Inferior parietal cortex (tissue), 1 donor: ENCODE measurements at regions not wholly inside any gene's neighbourhood (a gene's known extent, or its start where the extent isn't known, plus 50 kb on each side); places are given as distances from the start of the nearest gene placed in this dataset.

Experiments
- DNase-seq: peaks from one replicate; pipeline ENCODE4 v3.0.0-alpha.2; 2016; ENCODE audit errors: extremely low spot score

DNA sequence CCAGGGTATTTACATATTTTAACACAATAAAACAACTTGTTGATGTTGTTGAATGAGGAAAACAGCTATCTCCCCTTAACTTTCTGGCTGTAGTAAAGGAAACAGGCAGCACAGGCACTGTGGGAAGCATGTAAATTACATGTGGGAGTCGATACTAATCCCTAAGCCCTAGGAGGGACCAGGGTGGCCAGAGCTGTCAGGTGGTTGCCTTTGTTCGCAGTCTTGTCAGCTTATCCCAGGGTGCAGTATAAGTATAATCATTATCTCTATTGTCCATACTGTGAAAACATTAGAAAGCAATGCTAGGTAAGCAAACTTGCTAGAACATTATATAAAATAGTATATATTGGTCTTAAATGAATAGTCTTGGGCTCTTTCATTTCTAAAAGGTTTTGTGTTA lies 125.6 kb upstream of the RPS23 start:
- DNase-seq = no peak

DNA sequence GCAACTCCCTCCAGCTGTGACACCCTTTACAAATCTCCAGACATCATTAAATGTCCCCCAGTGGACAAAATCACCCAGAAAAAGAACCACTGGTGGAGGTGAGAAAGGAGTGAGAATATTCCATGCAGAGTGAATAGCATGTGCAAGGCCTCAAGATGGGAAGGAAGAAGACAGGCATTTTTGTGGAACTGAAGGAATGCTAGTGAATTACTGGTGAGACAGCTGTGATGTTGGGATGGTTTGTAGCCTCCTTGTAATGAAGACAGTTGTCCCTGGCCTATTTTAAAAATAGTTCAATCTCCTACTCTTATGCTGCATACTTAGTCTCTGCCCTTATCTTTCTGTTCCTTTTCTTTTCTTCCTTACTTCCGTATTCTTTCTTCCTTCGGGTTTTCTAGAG lies 124.9 kb upstream of the RPS23 start:
- no peak for DNase-seq

DNA sequence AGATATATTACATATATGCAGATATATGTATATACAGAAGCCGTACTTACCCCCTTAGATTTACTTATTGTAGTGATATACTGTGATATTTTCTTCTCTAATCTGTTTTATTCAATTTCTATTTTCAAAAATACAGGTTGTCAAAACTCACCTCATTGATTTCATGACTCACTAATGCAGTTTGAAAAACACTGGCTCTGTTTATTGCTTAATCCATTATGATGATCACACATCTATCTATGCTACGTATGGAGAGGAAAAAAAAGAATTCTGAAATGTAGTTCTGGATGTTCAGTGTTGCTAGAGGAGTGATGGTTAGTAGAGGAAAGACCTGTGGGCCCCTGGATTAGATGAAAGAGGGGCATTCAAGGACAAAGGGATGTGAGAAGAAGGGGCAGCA lies 121.0 kb upstream of the RPS23 start:
- no peak for DNase-seq

DNA sequence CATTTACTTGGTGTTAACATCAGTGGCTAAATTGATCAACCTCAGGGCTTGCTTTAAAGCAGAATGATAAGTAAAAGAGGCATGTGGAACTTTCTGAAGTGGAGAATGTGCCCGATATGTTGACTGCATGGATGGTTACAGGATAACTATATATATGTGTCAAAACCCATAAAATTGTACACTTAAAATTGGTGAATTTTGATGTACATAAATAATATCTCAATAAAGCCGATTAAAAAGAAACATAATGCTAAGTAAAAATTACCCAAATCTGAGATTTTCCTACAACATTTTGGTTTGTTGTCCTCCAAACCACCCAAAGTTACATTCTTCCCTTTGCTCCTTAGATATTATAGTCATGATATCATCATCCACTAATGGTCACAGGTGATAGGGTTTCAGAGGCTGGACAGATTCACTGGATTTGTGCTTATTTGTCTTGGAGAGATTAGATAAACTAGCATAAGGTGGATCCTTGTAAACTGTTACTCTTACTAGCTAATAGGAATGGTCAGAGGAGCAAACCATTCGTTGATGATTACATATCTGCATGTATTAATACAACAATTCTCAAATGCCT lies 119.7 kb upstream of the RPS23 start:
- DNase-seq = no peak

DNA sequence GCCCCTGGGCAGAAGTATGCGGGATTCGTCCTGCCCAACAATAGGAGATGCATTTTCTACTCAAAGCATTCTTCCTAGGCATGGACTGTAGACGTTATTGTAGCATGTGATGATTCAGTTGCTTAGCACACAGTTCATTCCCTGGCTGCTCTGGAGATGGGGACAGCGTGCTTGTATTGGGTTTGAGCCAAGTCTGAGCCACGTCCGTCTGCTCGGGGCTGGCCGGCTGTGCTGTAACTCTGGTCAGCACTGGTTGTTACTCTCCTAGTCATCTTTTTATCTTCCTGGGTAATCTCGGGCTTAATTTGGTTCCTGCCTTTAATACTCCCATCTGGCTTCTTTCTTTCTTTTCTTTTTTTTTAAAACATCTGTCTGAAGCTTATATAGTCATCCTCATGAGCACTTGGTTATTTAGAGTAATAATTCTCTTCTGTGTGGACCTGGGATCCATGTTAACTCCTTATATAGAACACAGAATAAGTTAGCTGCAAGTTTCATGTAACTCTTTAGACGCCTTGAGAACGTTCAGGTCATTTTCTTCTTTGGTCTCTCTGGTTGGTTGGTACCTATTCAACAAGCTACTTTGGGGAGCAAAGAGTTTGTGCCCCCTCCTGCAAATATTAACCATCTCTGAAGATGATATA lies 118.8 kb upstream of the RPS23 start:
- peak; percentile 39 for DNase-seq

DNA sequence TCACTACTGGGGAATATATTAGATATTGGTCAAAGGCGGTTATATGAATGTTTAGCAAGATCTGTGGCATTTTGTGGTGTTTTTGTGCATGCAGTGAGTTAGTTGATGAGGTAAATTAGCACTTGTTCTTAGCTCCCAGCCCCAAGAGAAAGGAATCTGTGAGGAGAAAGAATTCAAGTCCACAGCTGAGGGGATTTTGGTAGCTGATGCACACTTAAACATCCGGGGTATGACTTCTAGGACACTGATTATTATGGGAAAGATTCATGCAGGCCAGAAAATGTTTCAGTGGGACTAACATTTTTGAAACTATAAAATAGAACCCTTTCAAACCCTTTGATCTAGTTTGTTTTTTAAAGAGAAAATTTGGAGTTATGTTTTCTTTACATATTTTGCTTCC lies 118.2 kb upstream of the RPS23 start:
- DNase-seq = no peak

DNA sequence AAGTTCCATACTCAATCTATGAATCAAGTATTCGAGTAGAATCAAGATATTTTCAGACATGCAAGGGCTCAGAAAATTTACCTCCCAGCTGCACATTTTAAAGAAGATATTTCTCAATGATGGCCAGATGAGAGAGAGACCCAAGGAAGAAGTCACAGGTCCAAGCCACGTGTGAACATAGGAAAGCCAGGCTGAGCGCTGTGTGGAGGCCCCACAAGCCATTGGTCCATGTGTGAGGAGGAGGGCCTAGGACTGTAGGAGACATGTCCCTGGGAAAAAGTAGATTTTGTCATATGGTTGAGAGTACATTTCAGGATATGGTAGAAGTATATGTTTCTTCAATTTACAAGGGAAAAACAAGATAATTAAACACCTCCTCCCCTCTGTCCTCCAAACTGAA lies 115.8 kb upstream of the RPS23 start:
- no peak for DNase-seq

DNA sequence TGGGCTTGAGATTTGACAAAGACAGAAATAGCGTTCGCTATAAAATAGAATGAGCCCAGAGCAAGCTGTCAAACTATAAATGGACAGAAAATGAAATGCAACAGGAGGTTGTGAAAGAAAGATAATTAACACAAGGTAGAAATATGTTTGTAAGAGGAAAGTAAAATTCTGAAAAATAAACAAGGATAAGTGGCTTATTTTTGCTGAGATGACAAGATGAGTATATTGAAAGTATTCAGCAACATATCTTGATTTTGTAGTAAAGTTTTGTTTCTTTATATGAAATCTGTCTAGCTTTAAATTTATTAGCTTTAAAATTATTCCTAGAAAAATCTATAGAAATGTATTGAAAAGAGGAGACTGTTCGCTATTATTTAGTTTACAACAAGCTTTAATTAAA lies 111.9 kb upstream of the RPS23 start:
- no peak for DNase-seq

DNA sequence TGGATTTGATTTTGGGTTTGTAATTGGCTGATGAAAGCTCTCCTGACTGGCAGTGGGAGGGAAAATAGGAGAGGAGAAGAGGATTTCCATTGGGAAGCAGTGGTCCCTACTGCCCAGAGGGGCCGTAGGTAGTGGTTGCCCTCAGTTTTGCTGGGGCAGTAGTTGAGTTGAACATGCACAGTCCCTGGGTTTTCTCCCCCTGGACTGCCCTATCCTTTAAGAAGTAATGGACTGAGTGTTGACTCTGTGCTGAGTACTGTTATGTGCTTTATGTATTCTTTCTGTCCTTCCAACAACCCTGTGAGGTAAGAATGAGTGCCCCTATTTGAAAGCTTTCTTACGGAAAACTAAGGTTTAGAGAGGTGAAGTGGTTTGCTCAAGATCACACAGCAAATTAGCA lies 111.2 kb upstream of the RPS23 start:
- no peak for DNase-seq

DNA sequence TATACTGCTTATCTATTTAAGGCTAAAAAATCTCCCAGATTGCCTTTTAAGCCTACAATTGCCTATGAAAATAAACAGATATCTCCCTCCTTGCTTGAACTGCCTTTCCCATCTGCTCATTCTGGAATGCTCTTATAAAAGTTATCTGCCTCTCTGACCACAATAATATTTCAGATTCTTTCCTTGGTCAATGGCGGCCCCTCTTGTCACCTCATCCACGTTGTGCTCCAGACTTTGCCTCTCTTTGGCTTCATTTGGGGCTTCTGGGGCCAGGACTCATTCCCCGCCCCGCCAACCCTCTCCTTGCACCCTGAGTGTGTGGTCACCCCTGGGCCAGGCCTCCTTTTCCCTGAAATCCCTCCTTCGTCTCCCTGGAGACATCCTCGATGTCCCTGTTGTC lies 110.0 kb upstream of the RPS23 start:
- DNase-seq = no peak

DNA sequence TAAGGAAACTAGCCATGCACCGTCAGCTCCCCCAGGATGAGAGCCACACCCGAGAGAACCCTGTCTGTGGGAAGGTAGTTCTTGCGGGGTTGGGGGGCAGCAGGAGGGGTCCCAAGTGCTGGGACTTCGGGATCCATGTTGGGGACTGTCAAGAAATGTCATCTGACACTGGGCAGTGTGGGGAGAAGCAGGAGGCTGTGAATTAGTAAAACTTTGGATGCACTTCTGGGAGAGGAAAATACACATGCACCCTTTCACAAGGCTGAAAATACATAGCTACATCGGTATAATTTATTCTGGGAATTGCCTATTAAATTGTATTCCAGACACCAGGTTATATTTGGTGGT lies 109.6 kb upstream of the RPS23 start:
- DNase-seq = no peak

DNA sequence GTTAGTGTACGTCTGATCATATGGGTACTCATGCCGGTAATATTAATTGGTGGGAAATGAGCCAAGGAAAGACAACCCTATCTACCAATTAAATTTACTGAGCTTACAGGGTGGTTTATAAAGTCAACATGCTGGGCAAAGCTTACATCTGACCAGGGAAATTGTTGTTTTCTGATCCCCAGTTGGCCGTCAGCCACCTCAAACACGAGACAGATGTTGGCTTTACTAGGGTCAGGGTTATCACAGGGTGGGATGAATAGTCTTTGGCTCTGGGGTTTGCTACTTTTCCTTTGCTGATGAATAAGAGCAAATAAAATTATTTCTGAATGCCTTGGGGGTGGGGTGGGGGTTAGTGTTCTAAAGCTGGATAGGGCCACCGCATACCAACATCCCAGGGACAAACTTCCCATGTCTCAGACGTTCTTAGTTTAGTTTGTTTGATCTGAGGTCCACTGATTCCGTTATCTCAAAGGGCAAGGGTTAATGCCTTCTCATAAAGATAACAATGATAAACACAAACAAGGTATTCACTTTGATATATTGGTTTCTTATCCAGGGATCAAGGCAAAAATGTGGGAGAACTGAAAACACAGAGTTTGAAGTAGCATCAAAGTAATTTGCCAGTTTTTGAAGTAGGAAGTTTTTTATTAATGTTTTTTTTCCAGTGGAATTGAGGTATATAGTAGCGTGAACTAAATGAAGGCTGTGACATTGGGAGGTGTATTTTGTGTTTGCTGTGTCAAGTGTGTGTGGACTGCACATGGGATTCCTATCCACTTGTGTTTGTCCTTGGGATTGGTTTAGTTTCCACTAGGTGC lies 109.1 kb upstream of the RPS23 start:
- DNase-seq = no peak

DNA sequence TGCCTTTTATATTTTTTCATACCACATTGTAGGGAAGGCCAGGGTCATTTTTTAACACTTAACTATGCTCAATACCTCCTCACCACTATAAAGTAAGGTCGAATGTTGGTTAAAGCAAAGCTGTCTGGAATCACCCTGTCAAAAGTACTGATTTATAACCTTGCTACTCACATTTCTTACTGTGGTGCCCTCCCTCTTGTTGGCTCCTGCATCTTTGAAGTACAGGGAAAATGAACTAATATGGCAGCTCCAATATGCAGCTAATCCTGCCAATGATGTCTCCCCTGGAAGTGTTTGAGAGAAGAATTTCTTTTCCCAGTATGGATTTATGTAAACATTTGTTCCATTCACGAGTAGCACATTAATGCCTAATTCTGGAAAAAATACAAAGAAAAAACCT lies 108.4 kb upstream of the RPS23 start:
- no peak for DNase-seq

DNA sequence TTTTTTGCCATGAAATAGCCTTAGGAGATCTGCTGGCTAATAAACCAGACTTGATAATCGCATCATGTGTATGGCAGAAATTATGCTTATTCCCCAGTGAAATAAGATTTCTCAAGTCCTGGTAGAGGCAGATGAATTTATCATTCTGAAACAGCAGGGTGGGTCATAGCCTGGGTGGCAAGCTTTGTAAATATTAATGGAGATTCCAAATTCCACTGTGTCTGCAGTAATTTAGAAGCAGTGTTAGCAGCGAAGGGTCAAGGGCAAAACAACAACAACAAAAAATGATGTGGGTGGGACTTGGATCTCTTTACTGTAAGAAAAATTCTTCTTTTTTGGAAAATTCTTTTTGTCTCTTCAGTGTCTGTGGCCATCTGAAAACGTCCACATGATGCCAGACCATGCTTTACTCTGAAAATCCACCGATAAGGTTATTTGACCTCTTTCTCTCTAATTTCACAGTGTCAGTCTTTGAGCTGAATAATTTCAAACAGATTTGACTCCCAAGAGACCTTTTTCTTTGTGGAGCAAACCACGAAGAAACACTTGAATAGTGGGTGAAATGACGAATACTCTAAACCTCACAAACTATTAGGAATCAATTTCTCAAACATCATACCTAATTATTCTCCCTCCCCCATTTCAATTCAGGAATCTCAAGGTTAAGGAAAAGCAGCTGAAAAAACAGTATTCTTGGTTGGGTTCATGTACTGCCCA lies 106.0 kb upstream of the RPS23 start:
- DNase-seq = no peak

DNA sequence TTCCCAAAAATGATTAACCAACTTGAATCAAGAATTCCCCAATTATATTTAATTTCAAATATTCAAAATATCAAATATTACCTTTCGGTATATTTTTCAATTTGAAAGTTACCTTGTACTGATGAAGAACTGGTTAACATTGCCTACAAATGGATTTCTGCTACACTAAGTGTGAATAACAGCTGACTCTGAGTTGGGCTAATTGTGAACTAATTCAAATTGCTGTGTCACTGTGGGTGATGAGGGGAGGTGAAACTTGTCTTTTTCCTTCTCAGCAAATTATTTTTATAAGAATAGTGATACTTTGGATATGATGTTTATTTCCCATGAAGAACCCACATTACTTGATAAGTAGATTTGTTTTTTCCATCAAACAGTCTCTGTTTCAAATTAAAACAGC lies 103.4 kb upstream of the RPS23 start:
- no peak for DNase-seq

DNA sequence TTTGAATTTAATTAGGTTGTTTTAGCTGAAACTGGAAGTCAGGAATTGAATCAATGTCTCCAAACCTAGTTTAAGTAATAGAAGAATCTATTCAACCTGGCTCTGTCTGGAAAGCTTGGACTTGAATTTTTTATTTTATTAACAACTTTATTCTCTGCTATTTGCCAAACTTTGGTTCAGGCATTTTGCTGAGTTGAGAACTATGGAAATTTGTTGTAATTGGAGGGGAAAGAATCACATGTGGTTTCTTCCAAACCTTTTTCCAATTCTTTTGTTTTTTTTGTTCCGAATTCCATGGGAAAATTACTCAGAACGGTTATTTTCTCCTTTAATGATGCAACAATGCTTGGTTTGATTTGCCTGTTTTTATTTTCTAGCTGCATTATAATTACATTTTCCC lies 98.2 kb upstream of the RPS23 start:
- no peak for DNase-seq

DNA sequence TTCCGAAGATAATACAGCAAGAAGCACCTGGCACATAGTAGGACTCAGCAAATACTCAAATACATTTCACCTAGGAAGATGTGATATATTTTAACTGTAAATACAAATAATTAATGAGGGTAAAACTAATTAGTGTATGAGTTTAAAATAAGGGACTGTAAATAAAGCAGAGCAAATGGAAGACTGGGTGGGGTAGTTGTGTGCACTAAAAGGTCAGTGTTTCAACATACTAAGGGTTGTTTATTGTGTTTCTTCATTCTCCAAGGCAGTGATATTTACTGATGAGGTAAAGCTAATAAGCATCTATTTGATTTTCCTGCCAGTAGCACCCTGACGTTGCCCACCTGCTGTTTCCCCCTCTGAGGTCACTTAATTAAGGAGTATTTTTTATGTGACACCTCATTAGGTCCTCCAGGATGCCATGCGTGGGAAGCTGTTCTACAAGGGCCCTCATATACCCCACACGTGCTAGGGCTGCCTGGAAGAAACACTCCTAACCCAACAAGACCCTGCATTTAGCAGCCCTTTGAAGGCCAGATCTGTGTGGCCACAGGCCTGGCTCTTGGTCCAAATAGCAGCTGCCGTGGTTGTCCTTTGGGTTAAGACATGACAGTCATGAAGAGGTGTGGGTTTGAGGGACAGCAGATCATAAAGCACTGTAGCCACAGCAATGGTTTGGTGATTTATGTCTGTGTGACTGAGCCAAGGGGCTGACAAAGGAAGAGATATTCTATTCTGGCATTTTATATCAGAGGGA lies 97.5 kb upstream of the RPS23 start:
- no peak for DNase-seq

DNA sequence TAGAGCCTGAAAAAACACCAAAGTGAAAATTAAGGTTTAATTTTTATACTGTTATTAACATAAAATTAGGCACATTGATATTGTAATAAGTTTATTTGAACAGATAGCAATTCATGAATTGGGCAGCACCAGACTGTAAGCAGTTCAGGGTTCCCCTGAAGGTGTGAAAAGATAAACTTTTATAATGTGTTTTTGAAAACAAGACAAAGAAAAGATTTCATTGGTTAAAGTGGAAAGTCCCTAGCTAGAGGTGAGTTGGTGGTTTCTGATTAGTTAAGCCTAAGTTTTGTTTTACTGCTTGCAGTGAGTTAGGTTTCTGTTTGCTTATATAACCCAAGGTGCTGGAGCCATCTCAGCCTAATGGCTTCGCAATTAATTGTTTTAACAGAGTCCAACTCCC lies 96.5 kb upstream of the RPS23 start:
- DNase-seq = no peak

DNA sequence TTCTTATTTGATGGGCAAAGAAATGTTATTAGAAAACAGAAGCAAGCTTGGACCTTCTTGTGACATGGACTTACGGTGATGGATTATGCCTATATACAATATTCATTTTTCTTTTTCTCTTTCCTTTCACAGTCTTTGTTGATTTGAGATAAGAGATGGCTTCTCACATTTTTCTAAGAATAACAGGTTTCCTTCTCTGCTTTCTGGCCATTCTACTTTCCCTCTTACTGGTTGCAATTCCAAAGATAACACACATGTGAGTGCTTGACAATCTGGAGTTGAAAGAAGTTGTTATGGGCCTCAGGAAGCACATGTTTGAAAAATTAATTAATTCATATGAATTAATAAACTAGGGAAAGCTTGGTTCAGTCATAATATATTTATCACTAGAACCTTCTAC lies 89.8 kb upstream of the RPS23 start:
- DNase-seq = no peak

DNA sequence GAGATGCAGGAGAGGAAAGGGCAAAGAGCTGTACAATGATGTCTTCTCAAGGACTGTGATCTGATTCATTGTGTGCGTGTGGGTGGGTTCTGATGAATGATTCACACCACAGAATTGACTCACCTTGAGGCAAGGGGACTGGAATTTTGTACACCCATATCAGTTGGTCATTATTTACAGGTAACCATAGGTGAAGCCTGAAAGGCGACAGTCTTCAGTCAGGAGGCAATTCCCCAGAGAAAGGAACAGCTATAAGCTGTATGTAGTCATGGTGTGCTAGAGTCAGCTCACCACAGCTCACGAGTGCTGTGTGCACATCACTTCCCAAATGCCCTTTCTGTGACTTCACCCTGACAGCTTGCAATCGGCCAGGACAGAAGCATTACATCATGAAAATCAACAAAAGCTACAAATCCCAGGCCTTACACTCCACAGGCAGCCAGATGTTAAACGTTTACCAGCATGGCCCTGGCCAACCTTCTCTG lies 87.6 kb upstream of the RPS23 start:
- DNase-seq = no peak

DNA sequence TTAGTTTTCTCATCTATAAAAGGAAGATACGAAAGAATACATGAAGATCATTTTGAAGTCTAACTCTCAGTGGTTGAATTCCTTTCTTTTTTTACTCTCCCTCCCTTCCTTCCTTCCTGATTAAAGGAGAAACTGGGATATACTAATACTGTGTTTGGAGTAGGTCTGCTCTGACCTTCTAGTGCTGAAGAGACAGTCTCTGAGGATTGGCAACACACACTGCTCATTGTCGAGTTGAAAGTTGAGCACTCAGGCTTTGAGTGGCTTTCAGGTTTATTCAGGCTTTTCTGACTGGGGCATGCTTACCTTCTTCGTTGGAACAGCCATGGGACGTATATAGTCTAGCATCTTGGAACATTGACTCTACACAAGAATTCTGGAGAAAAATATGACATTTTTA lies 86.9 kb upstream of the RPS23 start:
- DNase-seq = no peak

DNA sequence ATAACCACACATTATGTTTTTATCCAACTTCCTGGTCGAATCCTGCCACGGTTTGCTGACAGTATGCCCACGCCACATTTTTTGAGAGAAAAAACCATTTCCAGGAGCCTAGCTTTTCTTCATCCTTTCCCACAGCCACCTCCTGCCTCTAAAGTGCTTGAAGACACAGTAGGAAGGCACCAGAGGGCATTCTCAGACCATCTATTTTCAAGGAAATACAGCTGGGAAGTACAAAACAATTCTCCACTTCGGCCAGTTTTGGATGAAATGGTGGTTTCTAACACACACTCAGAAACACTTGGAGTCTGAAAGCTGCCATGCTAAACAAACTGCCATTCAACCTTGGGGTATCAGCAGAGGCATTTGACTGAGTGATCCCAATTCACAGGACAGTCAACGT lies 86.3 kb upstream of the RPS23 start:
- peak; percentile 40 for DNase-seq
